PC-3 (cell line): ENCODE measurements at regions not wholly inside any gene's neighbourhood (a gene's known extent, or its start where the extent isn't known, plus 50 kb on each side); places are given as distances from the start of the nearest gene placed in this dataset.

Experiments
- ATAC-seq: fragments of 200-7000 bp; cut with Tn5 transposase; 2 replicates; pipeline ENCODE4 v1.9.1; 2020; ENCODE audit warnings: mild to moderate bottlenecking, moderate library complexity
- BruUV-seq: library from RNA; stranded (reverse); fragments of 400-500 nt; replicated peaks from 2 replicates; lab custom pipeline; 2021; lab: Mats Ljungman, UMichigan
- CTCF ChIA-PET: fragments of 300-600 bp; sonication (Branson Sonifier 250); formaldehyde crosslinking; loops from one replicate; lab custom pipeline; 2022; ENCODE audit warnings: antibody characterized with exemption; lab: Charles Lee
- POLR2A ChIA-PET: fragments of 300-600 bp; sonication (Branson Sonifier 250); formaldehyde crosslinking; loops from one replicate; lab custom pipeline; 2022; ENCODE audit warnings: antibody characterized with exemption; ENCODE audit not compliant: unreplicated experiment; lab: Charles Lee
- DNase-seq: peaks from one replicate; pipeline ENCODE4 v3.0.0-alpha.2; 2015
- H2AFZ ChIP-seq: fragments of 300-600 bp; sonication (generic); 2 replicates; pipeline ENCODE4 v1.6.0; 2016; ENCODE audit warnings: antibody characterized with exemption, low read length
- H3F3A ChIP-seq: fragments of 300-600 bp; sonication (generic); one replicate; pipeline ENCODE4 v1.6.0; 2017; ENCODE audit warnings: antibody characterized with exemption, low read length, control low read depth, mild to moderate bottlenecking; ENCODE audit not compliant: unreplicated experiment
- H3K27ac ChIP-seq: fragments of 300-600 bp; sonication (generic); 2 replicates; pipeline ENCODE4 v1.5.1; 2016; ENCODE audit warnings: mild to moderate bottlenecking, low read length
- H3K27me3 ChIP-seq: fragments of 300-600 bp; sonication (generic); 2 replicates; pipeline ENCODE4 v1.6.1; 2016; ENCODE audit warnings: low read length, mixed read lengths
- H3K36me3 ChIP-seq: fragments of 300-600 bp; sonication (generic); 2 replicates; pipeline ENCODE4 v1.6.1; 2016; ENCODE audit warnings: low read depth, mixed run types, low read length, mixed read lengths
- H3K4me1 ChIP-seq: fragments of 300-600 bp; sonication (generic); 2 replicates; pipeline ENCODE4 v1.5.1; 2016; ENCODE audit warnings: low read length; ENCODE audit not compliant: insufficient read depth
- H3K4me2 ChIP-seq: fragments of 300-600 bp; sonication (generic); 2 replicates; pipeline ENCODE4 v1.6.0; 2016; ENCODE audit warnings: low read length
- H3K4me3 ChIP-seq: fragments of 300-600 bp; sonication (generic); 2 replicates; pipeline ENCODE4 v1.5.1; 2016; ENCODE audit warnings: mild to moderate bottlenecking, low read length, mixed read lengths
- H3K79me2 ChIP-seq: fragments of 300-600 bp; sonication (generic); 2 replicates; pipeline ENCODE4 v1.6.1; 2017; ENCODE audit warnings: low read length, mixed read lengths
- H3K9ac ChIP-seq: fragments of 300-600 bp; sonication (generic); 2 replicates; pipeline ENCODE4 v1.6.0; 2016; ENCODE audit warnings: mild to moderate bottlenecking, low read length
- H3K9me2 ChIP-seq: fragments of 300-600 bp; sonication (generic); replicated peaks from 2 replicates; pipeline ENCODE4 v1.6.1; 2016; ENCODE audit warnings: mixed run types, low read length, mixed read lengths
- H3K9me3 ChIP-seq: fragments of 300-600 bp; sonication (generic); 2 replicates; pipeline ENCODE4 v1.6.1; 2016; ENCODE audit warnings: low read length, mixed read lengths
- H4K20me1 ChIP-seq: fragments of 300-600 bp; sonication (generic); 2 replicates; pipeline ENCODE4 v1.6.1; 2016; ENCODE audit warnings: low read length, mixed read lengths
- CTCF ChIP-seq: fragments of 300-600 bp; sonication (generic); conservative IDR thresholded peaks from 2 replicates; pipeline ENCODE4 v1.5.1; 2017; ENCODE audit warnings: antibody characterized with exemption, low read depth, mild to moderate bottlenecking, low read length
- EZH2 ChIP-seq: fragments of 300-600 bp; sonication (generic); IDR thresholded peaks from one replicate; pipeline ENCODE4 v1.6.1; 2017; ENCODE audit warnings: antibody characterized with exemption, mild to moderate bottlenecking, low read length; ENCODE audit not compliant: unreplicated experiment
- EZH2phosphoT487 ChIP-seq: fragments of 300-600 bp; sonication (generic); IDR thresholded peaks from 2 replicates; pipeline ENCODE4 v1.6.1; 2018; ENCODE audit warnings: mild to moderate bottlenecking, antibody characterized with exemption, low read length, borderline replicate concordance
- intact Hi-C: fragments of 100-400 bp; cut with micrococcal nuclease; formaldehyde crosslinking; loops from 2 replicates; pipeline ENCODE4 v1.9.0; 2023

GRCh38 chr4:38343608-38344007 is 320.4 kb upstream of the KLF3 start:
- intact Hi-C loops = no loop called here
- POLR2A ChIA-PET = no interaction called here
- TF ChIP-seq CTCF (no peak), EZH2phosphoT487 (no peak), EZH2 (no peak)
- Histone ChIP-seq H3F3A (no peaks in the 10 kb centered on the region), H3K4me3 (no peak overlapping the region), H3K79me2 (no peaks in the 10 kb centered on the region), H3K9me2 (no peaks in the 10 kb centered on the region), H3K4me1 (peaks cover 17% of the 10 kb centered on the region), H3K27ac (no peak overlapping the region), H3K36me3 (no peaks in the 10 kb centered on the region), H3K9me3 (no peaks in the 10 kb centered on the region), H2AFZ (no peak overlapping the region), H3K4me2 (no peak overlapping the region), H3K27me3 (no peaks in the 10 kb centered on the region), H4K20me1 (no peaks in the 10 kb centered on the region), H3K9ac (no peak overlapping the region)
- ATAC-seq = no peak
- DNase-seq = no peak
- no TSS peak for BruUV-seq
- CTCF ChIA-PET = no interaction called here

GRCh38 chr4:38344929-38345328 is 319.1 kb upstream of the KLF3 start:
- ChIA-PET CTCF (no interaction called here), POLR2A (no interaction called here)
- no peaks in the 10 kb centered on the region for H3F3A ChIP-seq
- H3K9me3 ChIP-seq = no peaks in the 10 kb centered on the region
- no peaks in the 10 kb centered on the region for H3K27me3 ChIP-seq
- no peaks in the 10 kb centered on the region for H3K36me3 ChIP-seq
- peaks cover 17% of the 10 kb centered on the region for H3K4me1 ChIP-seq
- H3K9me2 ChIP-seq = no peaks in the 10 kb centered on the region
- H4K20me1 ChIP-seq = no peaks in the 10 kb centered on the region
- H3K9ac ChIP-seq = peak overlapping the region; percentile 27; the same call in 1 of the 2 replicates
- no peak for TF ChIP-seq EZH2phosphoT487
- TF ChIP-seq EZH2 = no peak
- TF ChIP-seq CTCF = no peak
- BruUV-seq = no TSS peak
- no peak overlapping the region for H3K4me3 ChIP-seq
- peak overlapping the region; percentile 77 for H3K27ac ChIP-seq
- ATAC-seq (peak; percentile 37; the same call in 1 of the 2 replicates), DNase-seq (peak; percentile 28)
- intact Hi-C loops = no loop called here
- peak overlapping the region; percentile 22; the same call in 1 of the 2 replicates for H3K4me2 ChIP-seq
- H3K79me2 ChIP-seq = no peaks in the 10 kb centered on the region
- H2AFZ ChIP-seq = no peak overlapping the region

- Histone ChIP-seq H2AFZ (no peak overlapping the region), H3K9me2 (no peaks in the 10 kb centered on the region), H3K79me2 (no peaks in the 10 kb centered on the region), H4K20me1 (no peaks in the 10 kb centered on the region), H3K9me3 (no peaks in the 10 kb centered on the region), H3K27ac (no peak overlapping the region), H3F3A (no peaks in the 10 kb centered on the region), H3K36me3 (no peaks in the 10 kb centered on the region), H3K4me1 (peaks cover 17% of the 10 kb centered on the region), H3K4me2 (no peak overlapping the region), H3K4me3 (no peak overlapping the region), H3K27me3 (no peaks in the 10 kb centered on the region), H3K9ac (no peak overlapping the region)
- no peak for ATAC-seq
- no peak for DNase-seq
- TF ChIP-seq EZH2 (no peak), EZH2phosphoT487 (no peak), CTCF (no peak)
- ChIA-PET POLR2A (no interaction called here), CTCF (no interaction called here)
- intact Hi-C loops = no loop called here
- BruUV-seq = no TSS peak
These were observed 316.7 kb upstream of the KLF3 start for GRCh38 chr4:38347251-38347650.
